ENCODE measurements at regions not wholly inside any gene's neighbourhood (a gene's known extent, or its start where the extent isn't known, plus 50 kb on each side); places are given as distances from the start of the nearest gene placed in this dataset.

DNA sequence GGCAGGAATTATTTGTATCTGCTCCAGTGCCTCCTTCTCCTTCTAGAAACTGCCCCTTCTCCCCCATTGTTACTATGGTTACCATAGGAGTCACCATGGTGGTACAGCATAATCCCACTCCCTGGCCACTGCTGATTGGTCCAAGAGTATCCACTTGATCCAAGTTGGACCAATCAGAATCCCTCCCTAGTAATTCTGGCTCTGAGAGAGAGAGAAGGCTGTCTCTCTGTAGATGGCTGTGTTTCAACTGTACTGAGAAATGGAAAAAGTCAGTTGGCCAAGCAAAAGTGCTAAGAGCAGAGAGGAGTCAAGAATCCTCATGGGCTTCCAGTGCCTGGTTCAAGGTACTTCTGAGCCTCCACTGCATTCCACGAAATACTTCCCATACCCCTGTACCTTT is 120.6 kb upstream of the SPATA12 start:
- TF ChIP-seq, protein P1, sequence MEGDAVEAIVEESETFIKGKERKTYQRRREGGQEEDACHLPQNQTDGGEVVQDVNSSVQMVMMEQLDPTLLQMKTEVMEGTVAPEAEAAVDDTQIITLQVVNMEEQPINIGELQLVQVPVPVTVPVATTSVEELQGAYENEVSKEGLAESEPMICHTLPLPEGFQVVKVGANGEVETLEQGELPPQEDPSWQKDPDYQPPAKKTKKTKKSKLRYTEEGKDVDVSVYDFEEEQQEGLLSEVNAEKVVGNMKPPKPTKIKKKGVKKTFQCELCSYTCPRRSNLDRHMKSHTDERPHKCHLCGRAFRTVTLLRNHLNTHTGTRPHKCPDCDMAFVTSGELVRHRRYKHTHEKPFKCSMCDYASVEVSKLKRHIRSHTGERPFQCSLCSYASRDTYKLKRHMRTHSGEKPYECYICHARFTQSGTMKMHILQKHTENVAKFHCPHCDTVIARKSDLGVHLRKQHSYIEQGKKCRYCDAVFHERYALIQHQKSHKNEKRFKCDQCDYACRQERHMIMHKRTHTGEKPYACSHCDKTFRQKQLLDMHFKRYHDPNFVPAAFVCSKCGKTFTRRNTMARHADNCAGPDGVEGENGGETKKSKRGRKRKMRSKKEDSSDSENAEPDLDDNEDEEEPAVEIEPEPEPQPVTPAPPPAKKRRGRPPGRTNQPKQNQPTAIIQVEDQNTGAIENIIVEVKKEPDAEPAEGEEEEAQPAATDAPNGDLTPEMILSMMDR (IDR thresholded peaks at IDR 0.05) = no peak
- no peak for TF ChIP-seq TCF7L2 (IDR thresholded peaks at IDR 0.05; ENCODE audit: low read depth, low read length)
- no peak for TF ChIP-seq POLR2AphosphoS5 (IDR thresholded peaks at IDR 0.05; ENCODE audit: low read depth, low read length)
- intact Hi-C loops (cut with micrococcal nuclease; ENCODE audit: unreplicated experiment) (no loop called here), in situ Hi-C loops (cut with HindIII; ENCODE audit: low pct_unique_long_range_greater_than_20kb, low sequenced_read_pairs) (no loop called here)
- POLR2A ChIA-PET = no interaction called here
- Histone ChIP-seq H3K9me3 (ENCODE audit: control insufficient read depth, insufficient read depth, low read depth, low read length) (no peaks in the 10 kb centered on the region), H3K36me3 (ENCODE audit: control insufficient read depth, insufficient read depth, low read length) (no peaks in the 10 kb centered on the region), H3K27me3 (ENCODE audit: control insufficient read depth, insufficient read depth, low read length) (no peaks in the 10 kb centered on the region), H3K27ac (ENCODE audit: low read length) (no peak overlapping the region), H3K4me1 (ENCODE audit: control insufficient read depth, insufficient read depth, low read length) (no peaks in the 10 kb centered on the region), H3K4me3 (ENCODE audit: low read depth in 2 of 2, low read length in 2 of 2) (no peak overlapping the region)
- DNase-seq (ENCODE audit: low read depth, low spot score) = no peak
- CTCF ChIA-PET = no interaction called here
- ATAC-seq = no peak
- no TSS peak for BruUV-seq (replicated peaks)

GRCh38 chr3:56938530-56938929 is 121.9 kb upstream of the SPATA12 start:
- intact Hi-C loops (cut with micrococcal nuclease; ENCODE audit: unreplicated experiment) = no loop called here
- no TSS peak for BruUV-seq (replicated peaks)
- no peak overlapping the region for H3K27ac ChIP-seq (ENCODE audit: low read length)
- H3K4me1 ChIP-seq (ENCODE audit: control insufficient read depth, insufficient read depth, low read length) = no peaks in the 10 kb centered on the region
- CTCF ChIA-PET = no interaction called here
- in situ Hi-C loops (cut with HindIII; ENCODE audit: low pct_unique_long_range_greater_than_20kb, low sequenced_read_pairs) = no loop called here
- H3K36me3 ChIP-seq (ENCODE audit: control insufficient read depth, insufficient read depth, low read length) = no peaks in the 10 kb centered on the region
- ATAC-seq (no peak), DNase-seq (ENCODE audit: low read depth, low spot score) (no peak)
- no peak for TF ChIP-seq POLR2AphosphoS5 (IDR thresholded peaks at IDR 0.05; ENCODE audit: low read depth, low read length)
- no peak for TF ChIP-seq TCF7L2 (IDR thresholded peaks at IDR 0.05; ENCODE audit: low read depth, low read length)
- TF ChIP-seq, protein P1 (IDR thresholded peaks at IDR 0.05) = no peak
- TF ChIP-seq SIN3A (IDR thresholded peaks at IDR 0.05; ENCODE audit: borderline replicate concordance, insufficient read depth, low read depth, low read length) = no peak
- no peak for TF ChIP-seq REST (IDR thresholded peaks at IDR 0.05; ENCODE audit: insufficient read depth in 1 of 2, low read depth in 2 of 2, low read length in 1 of 2)
- no peak overlapping the region for H3K4me3 ChIP-seq (ENCODE audit: low read depth in 2 of 2, low read length in 2 of 2)
- POLR2A ChIA-PET = no interaction called here
- H3K27me3 ChIP-seq (ENCODE audit: control insufficient read depth, insufficient read depth, low read length) = no peaks in the 10 kb centered on the region
- no peaks in the 10 kb centered on the region for H3K9me3 ChIP-seq (ENCODE audit: control insufficient read depth, insufficient read depth, low read depth, low read length)

DNA sequence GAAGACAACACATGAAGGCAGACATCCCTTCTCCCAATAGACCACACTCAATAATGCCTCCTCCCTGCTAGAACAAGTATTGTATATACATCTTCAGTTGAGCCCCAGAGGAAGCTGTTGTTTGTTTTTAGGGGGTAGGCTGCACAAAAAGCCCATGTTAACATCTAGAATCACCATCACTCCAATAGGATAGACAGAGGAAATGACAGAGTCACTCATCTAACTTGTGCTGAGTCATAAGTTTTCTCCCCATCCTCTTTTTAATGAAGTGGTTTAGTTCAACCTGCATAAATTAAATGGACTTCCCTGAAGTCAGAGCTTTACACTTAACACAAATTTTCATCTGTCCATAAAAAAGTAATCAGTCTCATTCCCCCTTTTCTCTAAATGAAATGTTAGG is 122.9 kb upstream of the SPATA12 start:
- ChIA-PET POLR2A (no interaction called here), CTCF (no interaction called here)
- in situ Hi-C loops (cut with HindIII; ENCODE audit: low pct_unique_long_range_greater_than_20kb, low sequenced_read_pairs) = no loop called here
- no peaks in the 10 kb centered on the region for H3K27me3 ChIP-seq (ENCODE audit: control insufficient read depth, insufficient read depth, low read length)
- H3K9me3 ChIP-seq (ENCODE audit: control insufficient read depth, insufficient read depth, low read depth, low read length) = no peaks in the 10 kb centered on the region
- H3K36me3 ChIP-seq (ENCODE audit: control insufficient read depth, insufficient read depth, low read length) = no peaks in the 10 kb centered on the region
- no peak for DNase-seq (ENCODE audit: low read depth, low spot score)
- intact Hi-C loops (cut with micrococcal nuclease; ENCODE audit: unreplicated experiment) = no loop called here
- H3K4me3 ChIP-seq (ENCODE audit: low read depth in 2 of 2, low read length in 2 of 2) = no peak overlapping the region
- no peak overlapping the region for H3K27ac ChIP-seq (ENCODE audit: low read length)
- no peak for TF ChIP-seq POLR2AphosphoS5 (IDR thresholded peaks at IDR 0.05; ENCODE audit: low read depth, low read length)
- TF ChIP-seq, protein P1 (IDR thresholded peaks at IDR 0.05) = no peak
- TF ChIP-seq SIN3A (IDR thresholded peaks at IDR 0.05; ENCODE audit: borderline replicate concordance, insufficient read depth, low read depth, low read length) = no peak
- TF ChIP-seq REST (IDR thresholded peaks at IDR 0.05; ENCODE audit: insufficient read depth in 1 of 2, low read depth in 2 of 2, low read length in 1 of 2) = no peak
- no peak for TF ChIP-seq TCF7L2 (IDR thresholded peaks at IDR 0.05; ENCODE audit: low read depth, low read length)
- ATAC-seq = no peak
- H3K4me1 ChIP-seq (ENCODE audit: control insufficient read depth, insufficient read depth, low read length) = peaks cover 2% of the 10 kb centered on the region
- BruUV-seq (replicated peaks) = no TSS peak
